Vagina (tissue), 2 donors: ENCODE measurements at regions not wholly inside any gene's neighbourhood (a gene's known extent, or its start where the extent isn't known, plus 50 kb on each side); places are given as distances from the start of the nearest gene placed in this dataset.

Experiments used
- CTCF ChIP-seq, 3 experiments: fragments of 450-650 bp in 2 of 3; fragments of 200-600 bp in 1 of 3; sonication (generic) in 1 of 3; IDR thresholded peaks; one replicate each; pipeline ENCODE4 v1.5.1; 2017 to 2019; ENCODE audit warnings: antibody characterized with exemption in 3 of 3, mild to moderate bottlenecking in 2 of 3, moderate library complexity in 2 of 3
- POLR2AphosphoS5 ChIP-seq, 2 donors: sonication (generic); formaldehyde crosslinking; IDR thresholded peaks; one replicate each; pipeline ENCODE4 v1.9.0; 2017; ENCODE audit warnings: antibody characterized with exemption in 2 of 2, mild to moderate bottlenecking in 2 of 2, low read depth in 1 of 2; ENCODE audit not compliant: insufficient read depth in 1 of 2

GRCh38 chr14:25103271-25103670 lies 53.3 kb upstream of the STXBP6 start:
- TF ChIP-seq POLR2AphosphoS5 (IDR thresholded peaks at IDR 0.05; ENCODE audit: insufficient read depth in 1 of 2, low read depth in 1 of 2) (no peak), CTCF (IDR thresholded peaks at IDR 0.05) (no peak)
